Neutrophil (primary cell): ENCODE measurements at regions not wholly inside any gene's neighbourhood (a gene's known extent, or its start where the extent isn't known, plus 50 kb on each side); places are given as distances from the start of the nearest gene placed in this dataset.

Experiments used
- H3K27ac ChIP-seq: fragments of 200-600 bp; sonication (generic); 2 replicates; pipeline ENCODE4 v1.5.1; 2016; ENCODE audit warnings: mild to moderate bottlenecking, moderate library complexity
- H3K27me3 ChIP-seq: fragments of 200-600 bp; sonication (generic); 2 replicates; pipeline ENCODE4 v1.6.0; 2016; ENCODE audit warnings: mild to moderate bottlenecking
- H3K36me3 ChIP-seq: fragments of 200-600 bp; sonication (generic); 2 replicates; pipeline ENCODE4 v1.5.1; 2017
- H3K4me1 ChIP-seq, 2 experiments: fragments of 200-600 bp in 1 of 2; sonication (generic) in 1 of 2; 1 replicate in 1 of 2; 2 replicates in 1 of 2; pipeline versions ENCODE4 v1.5.1 to v1.6.1; 2013 to 2016; ENCODE audit warnings: low read depth in 1 of 2, low read length in 1 of 2, mild to moderate bottlenecking in 1 of 2, moderate library complexity in 1 of 2; ENCODE audit not compliant: control insufficient read depth in 1 of 2, insufficient read depth in 1 of 2
- H3K4me3 ChIP-seq, 2 experiments: fragments of 200-600 bp in 1 of 2; sonication (generic) in 1 of 2; 1 replicate in 1 of 2; 2 replicates in 1 of 2; pipeline ENCODE4 v1.5.1; 2013 to 2016; ENCODE audit warnings: low read depth in 1 of 2, low read length in 1 of 2, mild to moderate bottlenecking in 1 of 2, moderate library complexity in 1 of 2
- H3K9me3 ChIP-seq: fragments of 200-600 bp; sonication (generic); 2 replicates; pipeline ENCODE4 v1.5.1; 2016
- CTCF ChIP-seq: fragments of 200-600 bp; sonication (generic); IDR thresholded peaks from 2 replicates; pipeline ENCODE4 v1.5.1; 2016; ENCODE audit warnings: antibody characterized with exemption

GRCh38 chr9:108582726-108583125, 273.1 kb downstream of the ACTL7B start:
- peaks cover 7 to 13% of the 10 kb centered on the region in 2 experiments for H3K4me1 ChIP-seq
- no peaks in the 10 kb centered on the region for H3K36me3 ChIP-seq
- H3K4me3 ChIP-seq: no peak overlapping the region
- no peaks in the 10 kb centered on the region for H3K9me3 ChIP-seq
- H3K27ac ChIP-seq: no peak overlapping the region
- TF ChIP-seq CTCF: no peak
- no peaks in the 10 kb centered on the region for H3K27me3 ChIP-seq

GRCh38 chr9:108579757-108580439, 275.9 kb downstream of the ACTL7B start:
- TF ChIP-seq CTCF: no peak
- Histone ChIP-seq H3K27ac (no peak overlapping the region), H3K4me1 (no peaks in the 10 kb centered on the region), H3K4me3 (no peak overlapping the region), H3K9me3 (no peaks in the 10 kb centered on the region), H3K36me3 (no peaks in the 10 kb centered on the region), H3K27me3 (no peaks in the 10 kb centered on the region)

GRCh38 chr9:108575276-108575675, 280.5 kb downstream of the ACTL7B start:
- Histone ChIP-seq H3K27ac (no peak overlapping the region), H3K27me3 (no peaks in the 10 kb centered on the region), H3K9me3 (no peaks in the 10 kb centered on the region), H3K36me3 (no peaks in the 10 kb centered on the region), H3K4me1 (no peaks in the 10 kb centered on the region), H3K4me3 (no peak overlapping the region)
- no peak for TF ChIP-seq CTCF

GRCh38 chr9:108569624-108570023, 286.2 kb downstream of the ACTL7B start:
- Histone ChIP-seq H3K36me3 (no peaks in the 10 kb centered on the region), H3K4me1 (no peaks in the 10 kb centered on the region), H3K27me3 (no peaks in the 10 kb centered on the region), H3K9me3 (no peaks in the 10 kb centered on the region), H3K4me3 (no peak overlapping the region), H3K27ac (no peak overlapping the region)
- TF ChIP-seq CTCF: no peak

- TF ChIP-seq CTCF: no peak
- no peak overlapping the region for H3K27ac ChIP-seq
Observed at GRCh38 chr9:108568093-108568492, 287.7 kb downstream of the ACTL7B start.

More at GRCh38 chr9:108568093-108568492, 287.7 kb downstream of the ACTL7B start:
- Histone ChIP-seq H3K9me3 (no peaks in the 10 kb centered on the region), H3K4me1 (no peaks in the 10 kb centered on the region), H3K36me3 (no peaks in the 10 kb centered on the region), H3K27me3 (no peaks in the 10 kb centered on the region), H3K4me3 (no peak overlapping the region)
